Liver (tissue), 8 donors: ENCODE measurements at regions not wholly inside any gene's neighbourhood (a gene's known extent, or its start where the extent isn't known, plus 50 kb on each side); places are given as distances from the start of the nearest gene placed in this dataset.

Experiments
- DNase-seq: peaks from one replicate; pipeline ENCODE4 v3.0.0-alpha.2; 2017; ENCODE audit warnings: low spot score
- H3K27ac ChIP-seq, 2 donors: one replicate each; pipeline ENCODE4 v1.7.0; 2013; ENCODE audit warnings: inconsistent platforms in 2 of 2, low read length in 2 of 2, control low read depth in 1 of 2, low read depth in 1 of 2, mild to moderate bottlenecking in 1 of 2
- H3K27me3 ChIP-seq, 4 donors: one replicate each; pipeline versions ENCODE4 v1.6.1 to v1.7.0; 2013; ENCODE audit warnings: low read length in 3 of 4, inconsistent platforms in 1 of 4, mild to moderate bottlenecking in 1 of 4, moderate library complexity in 1 of 4; ENCODE audit not compliant: control insufficient read depth in 4 of 4, insufficient read depth in 4 of 4
- H3K36me3 ChIP-seq, 4 donors: one replicate each; pipeline versions ENCODE4 v1.6.1 to v1.7.0; 2013; ENCODE audit warnings: low read length in 3 of 4, mild to moderate bottlenecking in 3 of 4, low read depth in 1 of 4, moderate library complexity in 1 of 4; ENCODE audit not compliant: control insufficient read depth in 4 of 4, insufficient read depth in 3 of 4
- H3K4me1 ChIP-seq, 4 donors: one replicate each; pipeline versions ENCODE4 v1.6.1 to v1.7.0; 2013; ENCODE audit warnings: low read length in 3 of 4, mild to moderate bottlenecking in 3 of 4, moderate library complexity in 1 of 4; ENCODE audit not compliant: control insufficient read depth in 4 of 4, insufficient read depth in 4 of 4
- H3K4me3 ChIP-seq, 3 donors: one replicate each; pipeline versions ENCODE4 v1.6.1 to v1.7.0; 2013; ENCODE audit warnings: low read length in 3 of 3, control low read depth in 1 of 3, low read depth in 1 of 3, mild to moderate bottlenecking in 1 of 3
- H3K9ac ChIP-seq, 2 donors: one replicate each; pipeline ENCODE4 v1.7.0; 2013; ENCODE audit warnings: low read length in 2 of 2, mild to moderate bottlenecking in 2 of 2, moderate library complexity in 2 of 2, control low read depth in 1 of 2, low read depth in 1 of 2
- H3K9me3 ChIP-seq, 4 donors: one replicate each; pipeline versions ENCODE4 v1.6.1 to v1.7.0; 2013; ENCODE audit warnings: low read length in 3 of 4; ENCODE audit not compliant: control insufficient read depth in 4 of 4
- CTCF ChIP-seq: fragments of 150-350 bp; IDR thresholded peaks from 2 replicates; pipeline ENCODE4 v1.5.1; 2017; ENCODE audit warnings: improper control_type of control experiment, low read depth, low read length; ENCODE audit not compliant: missing input control
- EGR1 ChIP-seq, 2 donors: IDR thresholded peaks; 2 replicates each; pipeline ENCODE4 v1.6.1; 2016 to 2018; ENCODE audit warnings: antibody characterized with exemption in 2 of 2, low read depth in 2 of 2
- FOXA2 ChIP-seq: IDR thresholded peaks from 2 replicates; pipeline ENCODE4 v1.6.1; 2016; ENCODE audit warnings: antibody characterized with exemption
- HNF4A ChIP-seq, 2 donors: conservative IDR thresholded peaks; 2 replicates each; pipeline ENCODE4 v1.6.1; 2016; ENCODE audit warnings: antibody characterized with exemption in 2 of 2, mild to moderate bottlenecking in 2 of 2
- JUND ChIP-seq, 2 donors: IDR thresholded peaks; 2 replicates each; pipeline ENCODE4 v1.6.1; 2016; ENCODE audit warnings: antibody characterized with exemption in 2 of 2
- NR2F2 ChIP-seq: IDR thresholded peaks from 2 replicates; pipeline ENCODE4 v1.6.1; 2016; ENCODE audit warnings: antibody characterized with exemption
- RAD21 ChIP-seq, 2 donors: IDR thresholded peaks; 2 replicates each; pipeline ENCODE4 v1.6.1; 2016; ENCODE audit warnings: antibody characterized with exemption in 2 of 2, mild to moderate bottlenecking in 2 of 2
- REST ChIP-seq: IDR thresholded peaks from 2 replicates; pipeline ENCODE4 v1.6.1; 2016; ENCODE audit warnings: antibody characterized with exemption, mild to moderate bottlenecking
- RXRA ChIP-seq, 2 donors: IDR thresholded peaks; 2 replicates each; pipeline ENCODE4 v1.6.1; 2017 to 2018; ENCODE audit warnings: antibody characterized with exemption in 2 of 2, mild to moderate bottlenecking in 1 of 2
- SP1 ChIP-seq: IDR thresholded peaks from 2 replicates; pipeline ENCODE4 v1.6.1; 2018; ENCODE audit warnings: antibody characterized with exemption, mild to moderate bottlenecking
- TAF1 ChIP-seq: conservative IDR thresholded peaks from 2 replicates; pipeline ENCODE4 v1.6.1; 2016; ENCODE audit warnings: antibody characterized with exemption, mild to moderate bottlenecking
- ZBTB33 ChIP-seq: IDR thresholded peaks from 2 replicates; pipeline ENCODE4 v1.6.1; 2016; ENCODE audit warnings: antibody characterized with exemption
- WGBS: extraction: QIAGEN DNeasy Blood & Tissue Kit; methylation state at CpG from one replicate; pipeline ENCODE4 v1.1.7; 2013; 5-methylcytosine and 5-hydroxymethylcytosine counted together
- donor health status: healthy.
- donor health status: healthy.
- donor health status: healthy.
- donor health status: healthy.
- donor health status: healthy.

- TF ChIP-seq CTCF (peak; percentile 36), HNF4A (conservative IDR thresholded peaks at IDR 0.05) (no peak), RAD21 (IDR thresholded peaks at IDR 0.05) (peak; percentile 77 to 78), JUND (IDR thresholded peaks at IDR 0.05) (no peak), TAF1 (no peak)
Measured at GRCh38 chr14:52131640-52132320, 62.9 kb upstream of the NID2 start (continued).

- Histone ChIP-seq H3K9ac (no peak overlapping the region), H3K27me3 (peaks cover 0 to under 1% (median 0%) of the 10 kb centered on the region in 4 donors), H3K4me1 (no peaks in the 10 kb centered on the region), H3K4me3 (no peak overlapping the region), H3K36me3 (no peaks in the 10 kb centered on the region), H3K9me3 (peaks cover 0 to 4% (median 0%) of the 10 kb centered on the region in 4 donors), H3K27ac (peak overlapping the region in 1 of 2 donors; percentile 28)
- 66% methylated on average over 3 of the region's 3 CpGs for WGBS
- DNase-seq = no peak
- TF ChIP-seq CTCF (no peak), SP1 (no peak), NR2F2 (peak; percentile 90), RXRA (IDR thresholded peaks at IDR 0.05) (peak; percentile 11 to 29), REST (no peak), EGR1 (IDR thresholded peaks at IDR 0.05; ENCODE audit: low read depth in 2 of 2) (no peak), FOXA2 (no peak), RAD21 (IDR thresholded peaks at IDR 0.05) (peak in 1 of 2 donors; percentile 25), ZBTB33 (no peak)
Measured at GRCh38 chr14:52129721-52130120, 60.9 kb upstream of the NID2 start.
